ENCODE measurements at regions not wholly inside any gene's neighbourhood (a gene's known extent, or its start where the extent isn't known, plus 50 kb on each side); places are given as distances from the start of the nearest gene placed in this dataset.

GRCh38 chr2:120678926-120679325 lies 56.7 kb upstream of the GLI2 start:
- no peak for DNase-seq
- H3K27me3 ChIP-seq (replicated peaks in 1 of 4; ENCODE audit: control extremely low read depth in 1 of 4, control insufficient read depth in 3 of 4, insufficient read depth in 4 of 4, low read length in 3 of 4), result peaks cover 0 to 12% (median 0%) of the 10 kb centered on the region in 4 experiments
- no peaks in the 10 kb centered on the region for H3K79me2 ChIP-seq (ENCODE audit: control insufficient read depth, insufficient read depth, low read length)
- ChIA-PET CTCF (interaction anchor here (1.1 kb wide), 1 partner anchor 926 kb away, joined by 3 read pairs; no protein-coding TSS in a partner anchor), POLR2A (no interaction called here)
- H3K4me3 Mint-ChIP-seq, result no peak overlapping the region
- H3K27ac Mint-ChIP-seq, result no peak overlapping the region
- no peak for ATAC-seq (ENCODE audit: low read depth)
- peaks cover 3% of the 10 kb centered on the region in 2 donors for H3K4me1 ChIP-seq (ENCODE audit: control insufficient read depth in 2 of 2, insufficient read depth in 2 of 2, low read length in 2 of 2)
- no peaks in the 10 kb centered on the region for H4K20me1 ChIP-seq (ENCODE audit: control insufficient read depth, insufficient read depth, low read length, poor library complexity, severe bottlenecking)
- H3K9me3 Mint-ChIP-seq (ENCODE audit: insufficient read depth), result no peaks in the 10 kb centered on the region
- no peak overlapping the region for H3K4me2 ChIP-seq (replicated peaks; ENCODE audit: low read depth, low read length, poor library complexity, severe bottlenecking)
- no peak for TF ChIP-seq EZH2 (IDR thresholded peaks at IDR 0.05; ENCODE audit: borderline replicate concordance, insufficient read depth, low read depth, low read length, poor library complexity, severe bottlenecking)
- no peak for TF ChIP-seq CTCF (IDR thresholded peaks at IDR 0.05)
- intact Hi-C loops (cut with micrococcal nuclease), result no loop called here
- H2AFZ ChIP-seq (ENCODE audit: insufficient read depth, low read depth, low read length, poor library complexity, severe bottlenecking), result no peak overlapping the region
- H3K4me3 ChIP-seq (ENCODE audit: control extremely low read depth in 1 of 5, extremely low read depth in 1 of 5, insufficient read depth in 1 of 5, low read depth in 2 of 5, low read length in 4 of 5), result no peak overlapping the region
- WGBS (ENCODE audit: insufficient coverage), result 100% methylated on average over 1 of the region's 7 CpGs
- H3K27ac ChIP-seq (ENCODE audit: low read length in 2 of 2), result no peak overlapping the region
- H3K9ac ChIP-seq (ENCODE audit: low read length), result no peak overlapping the region
- no peaks in the 10 kb centered on the region for H3K36me3 ChIP-seq (replicated peaks in 1 of 2; ENCODE audit: control extremely low read depth in 1 of 2, control insufficient read depth in 1 of 2, extremely low read depth in 1 of 2, insufficient read depth in 2 of 2, low read length in 1 of 2)
- peaks cover 2% of the 10 kb centered on the region for H3K4me1 Mint-ChIP-seq
- H3K27me3 Mint-ChIP-seq, result peaks cover 50% of the 10 kb centered on the region
- no peaks in the 10 kb centered on the region for H3K9me3 ChIP-seq (ENCODE audit: control extremely low read depth in 1 of 3, control insufficient read depth in 2 of 3, insufficient read depth in 1 of 3, low read length in 2 of 3)

- no peak overlapping the region for H3K9ac ChIP-seq (ENCODE audit: low read length)
- Mint-ChIP-seq H3K4me1 (peaks cover 2% of the 10 kb centered on the region), H3K27ac (no peak overlapping the region), H3K27me3 (peaks cover 55% of the 10 kb centered on the region), H3K9me3 (ENCODE audit: insufficient read depth) (no peaks in the 10 kb centered on the region), H3K4me3 (no peak overlapping the region)
- no peak overlapping the region for H3K4me2 ChIP-seq (replicated peaks; ENCODE audit: low read depth, low read length, poor library complexity, severe bottlenecking)
- no peak overlapping the region for H3K4me3 ChIP-seq (ENCODE audit: control extremely low read depth in 1 of 5, extremely low read depth in 1 of 5, insufficient read depth in 1 of 5, low read depth in 2 of 5, low read length in 4 of 5)
- CTCF ChIA-PET, result interaction anchor here (1.7 kb wide), 1 partner anchor 571 kb away, joined by 6 read pairs; no protein-coding TSS in a partner anchor
- peaks cover 3% of the 10 kb centered on the region in 2 donors for H3K4me1 ChIP-seq (ENCODE audit: control insufficient read depth in 2 of 2, insufficient read depth in 2 of 2, low read length in 2 of 2)
- H4K20me1 ChIP-seq (ENCODE audit: control insufficient read depth, insufficient read depth, low read length, poor library complexity, severe bottlenecking), result no peaks in the 10 kb centered on the region
- no peaks in the 10 kb centered on the region for H3K9me3 ChIP-seq (ENCODE audit: control extremely low read depth in 1 of 3, control insufficient read depth in 2 of 3, insufficient read depth in 1 of 3, low read length in 2 of 3)
- ATAC-seq (ENCODE audit: low read depth) (no peak), DNase-seq (no peak)
- peaks cover 0 to 12% (median 0%) of the 10 kb centered on the region in 4 experiments for H3K27me3 ChIP-seq (replicated peaks in 1 of 4; ENCODE audit: control extremely low read depth in 1 of 4, control insufficient read depth in 3 of 4, insufficient read depth in 4 of 4, low read length in 3 of 4)
- POLR2A ChIA-PET, result no interaction called here
- peak overlapping the region; percentile 65 for H2AFZ ChIP-seq (ENCODE audit: insufficient read depth, low read depth, low read length, poor library complexity, severe bottlenecking)
- 99% methylated on average over 9 of the region's 9 CpGs for WGBS (ENCODE audit: insufficient coverage)
- no peaks in the 10 kb centered on the region for H3K36me3 ChIP-seq (replicated peaks in 1 of 2; ENCODE audit: control extremely low read depth in 1 of 2, control insufficient read depth in 1 of 2, extremely low read depth in 1 of 2, insufficient read depth in 2 of 2, low read length in 1 of 2)
- intact Hi-C loops (cut with micrococcal nuclease), result no loop called here
- no peaks in the 10 kb centered on the region for H3K79me2 ChIP-seq (ENCODE audit: control insufficient read depth, insufficient read depth, low read length)
- no peak for TF ChIP-seq EZH2 (IDR thresholded peaks at IDR 0.05; ENCODE audit: borderline replicate concordance, insufficient read depth, low read depth, low read length, poor library complexity, severe bottlenecking)
- TF ChIP-seq CTCF (IDR thresholded peaks at IDR 0.05), result no peak
- H3K27ac ChIP-seq (ENCODE audit: low read length in 2 of 2), result no peak overlapping the region
Observed at GRCh38 chr2:120679526-120679925, 56.1 kb upstream of the GLI2 start.

Measured in B cell (primary cell).